ENCODE measurements at regions not wholly inside any gene's neighbourhood (a gene's known extent, or its start where the extent isn't known, plus 50 kb on each side); places are given as distances from the start of the nearest gene placed in this dataset.
"Not testable (repeated sequence)": the region's sequence is repeated elsewhere in the genome, so short reads cannot be mapped to it uniquely, and the experiment has no call there.

- Histone ChIP-seq H3K9me3 (replicated peaks in 1 of 3) (no peaks in the 10 kb centered on the region), H3K27ac (no peak overlapping the region), H3K27me3 (no peaks in the 10 kb centered on the region), H3K4me3 (no peak overlapping the region), H3K4me1 (replicated peaks in 1 of 2) (no peaks in the 10 kb centered on the region), H3K36me3 (replicated peaks in 1 of 2) (no peaks in the 10 kb centered on the region)
- no peak for DNase-seq
- WGBS, 4 donors = 36 to 52% (median 38%) methylated on average over 6 of the region's 6 CpGs
- intact Hi-C loops (cut with DNase I) = no loop called here
- TF ChIP-seq CTCF (IDR thresholded peaks at IDR 0.05) = no peak
- no peak for TF ChIP-seq POLR2A (IDR thresholded peaks at IDR 0.05)
Measured at GRCh38 chr12:126976579-126976978, 1290.4 kb upstream of the TMEM132C start.

- H3K36me3 ChIP-seq (replicated peaks in 1 of 2) = not testable (repeated sequence)
- WGBS, 4 donors = 87 to 96% (median 92%) methylated on average over 2 of the region's 2 CpGs
Measured at GRCh38 chr12:126979564-126979963, 1287.4 kb upstream of the TMEM132C start.

DNA sequence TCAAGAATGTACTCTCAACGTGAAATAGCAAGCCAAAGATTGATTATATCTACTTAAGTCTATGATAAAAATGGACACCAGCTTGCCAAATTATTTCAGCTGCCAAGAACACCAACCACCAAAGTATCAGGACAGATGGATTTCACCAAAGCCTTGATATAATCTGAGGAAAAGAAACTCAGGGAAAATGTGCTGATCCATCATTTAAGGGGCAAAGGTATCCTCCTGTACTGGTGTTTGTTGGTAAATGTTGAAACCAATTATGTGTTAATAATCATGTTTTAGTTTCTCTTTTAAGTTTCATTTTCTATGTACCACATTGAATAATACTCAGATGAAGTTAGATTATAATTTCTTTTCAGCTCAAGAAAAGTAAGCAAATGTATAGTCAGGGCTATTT lies 1284.3 kb upstream of the TMEM132C start:
- 29 to 39% (median 30%) methylated on average over 1 of the region's 1 CpG for WGBS, 4 donors
- no peaks in the 10 kb centered on the region for H3K27me3 ChIP-seq
- no peaks in the 10 kb centered on the region for H3K9me3 ChIP-seq (replicated peaks in 1 of 3)
- H3K4me1 ChIP-seq (replicated peaks in 1 of 2) = no peaks in the 10 kb centered on the region
- no peak for TF ChIP-seq POLR2A (IDR thresholded peaks at IDR 0.05)
- no peak for TF ChIP-seq CTCF (IDR thresholded peaks at IDR 0.05)
- DNase-seq = no peak
- H3K27ac ChIP-seq = no peak overlapping the region
- intact Hi-C loops (cut with DNase I) = no loop called here
- no peak overlapping the region for H3K4me3 ChIP-seq
- no peaks in the 10 kb centered on the region for H3K36me3 ChIP-seq (replicated peaks in 1 of 2)

More at GRCh38 chr12:126979564-126979963, 1287.4 kb upstream of the TMEM132C start:
- intact Hi-C loops (cut with DNase I); H3K4me1 ChIP-seq (replicated peaks in 1 of 2); H3K27me3 ChIP-seq; H3K9me3 ChIP-seq (replicated peaks in 1 of 3); DNase-seq; H3K27ac ChIP-seq; H3K4me3 ChIP-seq: not testable (repeated sequence)

DNA sequence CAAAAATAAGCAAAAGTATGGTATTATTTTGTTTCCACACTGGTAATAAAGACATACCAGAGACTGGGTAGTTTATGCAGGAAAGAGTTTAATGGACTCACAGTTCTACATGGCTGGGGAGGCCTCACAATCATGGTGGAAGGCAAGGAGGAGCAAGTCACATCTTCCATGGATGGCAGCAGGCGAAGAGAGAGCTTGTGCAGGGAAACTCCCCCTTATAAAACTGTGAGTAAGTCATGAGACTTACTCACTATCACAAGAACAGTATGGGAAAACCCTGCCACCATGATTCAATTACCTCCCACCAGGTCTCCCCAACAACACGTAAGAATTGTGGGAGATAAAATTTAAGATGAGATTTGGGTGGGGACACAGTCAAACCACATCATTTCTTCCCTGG lies 1283.2 kb upstream of the TMEM132C start:
- H3K36me3 ChIP-seq (replicated peaks in 1 of 2); intact Hi-C loops (cut with DNase I); H3K9me3 ChIP-seq (replicated peaks in 1 of 3); H3K27me3 ChIP-seq; H3K4me3 ChIP-seq; DNase-seq; H3K4me1 ChIP-seq (replicated peaks in 1 of 2); H3K27ac ChIP-seq: not testable (repeated sequence)
- 69 to 80% (median 76%) methylated on average over 2 of the region's 2 CpGs for WGBS, 4 donors

DNA sequence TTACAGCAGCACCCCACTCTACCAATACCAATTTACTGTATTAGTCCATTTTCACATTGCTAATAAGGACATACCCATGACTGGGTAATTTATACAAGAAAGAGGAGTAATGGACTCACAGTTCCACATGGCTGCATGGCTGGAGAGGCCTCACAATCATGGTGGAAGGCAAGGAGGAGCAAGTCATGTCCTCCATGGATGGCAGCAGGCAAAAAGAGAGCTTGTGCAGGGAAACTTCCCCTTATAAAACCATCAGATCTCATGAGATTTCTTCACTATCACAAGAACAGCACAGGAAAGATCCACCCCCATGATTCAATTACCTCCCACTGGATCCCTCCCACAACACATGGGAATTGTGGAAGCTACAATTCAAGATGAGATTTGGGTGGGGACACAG lies 1281.3 kb upstream of the TMEM132C start:
- H3K27ac ChIP-seq = not testable (repeated sequence)

DNA sequence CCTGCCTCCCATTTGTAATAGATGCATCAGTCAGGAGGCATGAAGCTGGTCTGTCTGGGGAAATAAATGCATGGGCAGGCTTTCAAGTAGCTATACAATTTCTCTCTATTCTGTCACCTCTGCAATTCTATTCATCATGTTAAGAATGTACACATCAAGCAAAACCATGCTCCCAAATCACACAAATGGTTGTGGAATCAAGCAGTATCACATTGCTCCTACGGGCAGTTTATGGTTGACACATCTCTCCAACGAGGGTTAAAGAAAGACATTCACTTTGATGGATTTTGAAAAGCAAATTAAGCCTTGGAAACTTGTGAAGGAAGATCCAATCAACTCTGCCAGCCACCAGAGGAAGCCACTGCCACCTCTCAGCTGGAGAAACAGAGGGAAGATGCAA lies 1277.4 kb upstream of the TMEM132C start:
- Histone ChIP-seq H3K36me3 (replicated peaks in 1 of 2) (no peaks in the 10 kb centered on the region), H3K4me3 (no peak overlapping the region), H3K27ac (no peak overlapping the region), H3K27me3 (no peaks in the 10 kb centered on the region), H3K9me3 (replicated peaks in 1 of 3) (no peaks in the 10 kb centered on the region), H3K4me1 (replicated peaks in 1 of 2) (no peaks in the 10 kb centered on the region)
- TF ChIP-seq POLR2A (IDR thresholded peaks at IDR 0.05) (no peak), CTCF (IDR thresholded peaks at IDR 0.05) (no peak)
- WGBS, 4 donors = 51 to 59% (median 53%) methylated on average over 2 of the region's 2 CpGs
- intact Hi-C loops (cut with DNase I) = no loop called here
- DNase-seq = no peak

More for the DNA sequence above, 1281.3 kb upstream of the TMEM132C start:
- H3K9me3 ChIP-seq (replicated peaks in 1 of 3); H3K36me3 ChIP-seq (replicated peaks in 1 of 2); DNase-seq; H3K27me3 ChIP-seq; intact Hi-C loops (cut with DNase I); H3K4me3 ChIP-seq; H3K4me1 ChIP-seq (replicated peaks in 1 of 2): not testable (repeated sequence)

All from adrenal gland (tissue), 9 donors.